KMS-11 (cell line): ENCODE measurements at regions not wholly inside any gene's neighbourhood (a gene's known extent, or its start where the extent isn't known, plus 50 kb on each side); places are given as distances from the start of the nearest gene placed in this dataset.

Experiments
- H2AFZ ChIP-seq: fragments of 200-600 bp; sonication (generic); 2 replicates; pipeline ENCODE4 v1.6.1; 2016; ENCODE audit warnings: antibody characterized with exemption, mixed run types, low read depth
- H3K27ac ChIP-seq: fragments of 200-600 bp; sonication (generic); 2 replicates; pipeline ENCODE4 v1.6.1; 2016; ENCODE audit warnings: mild to moderate bottlenecking, mixed run types
- H3K27me3 ChIP-seq: fragments of 200-600 bp; sonication (generic); 2 replicates; pipeline ENCODE4 v1.6.1; 2017; ENCODE audit warnings: mild to moderate bottlenecking, low read depth, mixed run types, moderate library complexity; ENCODE audit not compliant: insufficient read depth
- H3K36me3 ChIP-seq: fragments of 200-600 bp; sonication (generic); 2 replicates; pipeline ENCODE4 v1.6.1; 2017; ENCODE audit warnings: mild to moderate bottlenecking, mixed run types; ENCODE audit not compliant: insufficient read depth
- H3K4me1 ChIP-seq: fragments of 200-600 bp; sonication (generic); 2 replicates; pipeline ENCODE4 v1.6.1; 2016; ENCODE audit warnings: mild to moderate bottlenecking, low read depth, mixed run types; ENCODE audit not compliant: poor library complexity, severe bottlenecking
- H3K4me2 ChIP-seq: fragments of 200-600 bp; sonication (generic); 2 replicates; pipeline ENCODE4 v1.7.0; 2016; ENCODE audit warnings: mild to moderate bottlenecking, mixed run types
- H3K4me3 ChIP-seq: fragments of 200-600 bp; sonication (generic); IDR thresholded peaks from 2 replicates; pipeline ENCODE4 v1.6.1; 2017; ENCODE audit warnings: low read depth, low read length, mixed read lengths; ENCODE audit not compliant: insufficient read depth
- H3K79me2 ChIP-seq: fragments of 200-600 bp; sonication (generic); 2 replicates; pipeline ENCODE4 v1.6.1; 2016; ENCODE audit warnings: low read depth, mixed run types; ENCODE audit not compliant: insufficient read depth
- H3K9ac ChIP-seq: fragments of 200-600 bp; sonication (generic); 2 replicates; pipeline ENCODE4 v1.6.1; 2016; ENCODE audit warnings: mild to moderate bottlenecking, mixed run types
- H4K20me1 ChIP-seq: fragments of 200-600 bp; sonication (generic); 2 replicates; pipeline ENCODE4 v1.6.1; 2016; ENCODE audit warnings: mild to moderate bottlenecking, mixed run types; ENCODE audit not compliant: insufficient read depth
- TF ChIP-seq, protein P1 (sequence below): fragments of 200-600 bp; sonication (generic); conservative IDR thresholded peaks from 2 replicates; pipeline ENCODE4 v1.6.1; 2017; ENCODE audit warnings: low read depth, mild to moderate bottlenecking, antibody characterized with exemption, low read length, moderate library complexity, mixed read lengths

DNA sequence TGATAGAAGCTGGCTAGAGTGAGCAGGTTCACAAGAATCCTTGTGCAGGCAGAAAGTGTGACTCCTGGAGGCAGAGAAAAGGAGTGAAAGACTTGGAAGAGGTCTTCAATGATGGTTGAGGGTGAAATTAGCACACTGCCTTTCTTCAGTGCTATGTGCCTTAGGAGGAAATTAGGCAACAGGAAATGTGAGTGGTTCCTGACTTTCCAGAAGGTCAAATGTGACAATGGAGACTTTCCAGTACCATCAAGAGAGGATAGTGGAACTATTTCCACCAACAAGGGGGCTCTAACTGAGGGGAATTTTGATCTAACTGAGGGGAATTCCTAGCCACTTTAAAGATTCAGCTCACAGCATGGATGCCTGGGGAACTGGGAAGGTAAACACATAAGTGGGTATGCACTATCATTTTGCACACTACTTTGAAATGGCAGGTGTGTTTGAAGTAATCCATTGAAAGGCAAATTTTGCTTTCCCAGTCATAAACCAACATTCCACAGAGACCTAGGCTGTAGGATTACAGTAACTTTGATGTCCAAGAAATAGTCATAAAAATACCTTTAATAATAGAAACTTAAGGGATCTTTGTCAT, 90.0 kb downstream of the PERP start:
- Histone ChIP-seq H3K4me3 (no peak overlapping the region), H3K27ac (no peak overlapping the region), H3K79me2 (no peaks in the 10 kb centered on the region), H3K27me3 (no peaks in the 10 kb centered on the region), H4K20me1 (no peaks in the 10 kb centered on the region), H3K9ac (no peak overlapping the region), H3K4me2 (no peak overlapping the region), H3K4me1 (no peaks in the 10 kb centered on the region), H2AFZ (no peak overlapping the region), H3K36me3 (no peaks in the 10 kb centered on the region)
- TF ChIP-seq, protein P1, sequence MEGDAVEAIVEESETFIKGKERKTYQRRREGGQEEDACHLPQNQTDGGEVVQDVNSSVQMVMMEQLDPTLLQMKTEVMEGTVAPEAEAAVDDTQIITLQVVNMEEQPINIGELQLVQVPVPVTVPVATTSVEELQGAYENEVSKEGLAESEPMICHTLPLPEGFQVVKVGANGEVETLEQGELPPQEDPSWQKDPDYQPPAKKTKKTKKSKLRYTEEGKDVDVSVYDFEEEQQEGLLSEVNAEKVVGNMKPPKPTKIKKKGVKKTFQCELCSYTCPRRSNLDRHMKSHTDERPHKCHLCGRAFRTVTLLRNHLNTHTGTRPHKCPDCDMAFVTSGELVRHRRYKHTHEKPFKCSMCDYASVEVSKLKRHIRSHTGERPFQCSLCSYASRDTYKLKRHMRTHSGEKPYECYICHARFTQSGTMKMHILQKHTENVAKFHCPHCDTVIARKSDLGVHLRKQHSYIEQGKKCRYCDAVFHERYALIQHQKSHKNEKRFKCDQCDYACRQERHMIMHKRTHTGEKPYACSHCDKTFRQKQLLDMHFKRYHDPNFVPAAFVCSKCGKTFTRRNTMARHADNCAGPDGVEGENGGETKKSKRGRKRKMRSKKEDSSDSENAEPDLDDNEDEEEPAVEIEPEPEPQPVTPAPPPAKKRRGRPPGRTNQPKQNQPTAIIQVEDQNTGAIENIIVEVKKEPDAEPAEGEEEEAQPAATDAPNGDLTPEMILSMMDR: no peak

DNA sequence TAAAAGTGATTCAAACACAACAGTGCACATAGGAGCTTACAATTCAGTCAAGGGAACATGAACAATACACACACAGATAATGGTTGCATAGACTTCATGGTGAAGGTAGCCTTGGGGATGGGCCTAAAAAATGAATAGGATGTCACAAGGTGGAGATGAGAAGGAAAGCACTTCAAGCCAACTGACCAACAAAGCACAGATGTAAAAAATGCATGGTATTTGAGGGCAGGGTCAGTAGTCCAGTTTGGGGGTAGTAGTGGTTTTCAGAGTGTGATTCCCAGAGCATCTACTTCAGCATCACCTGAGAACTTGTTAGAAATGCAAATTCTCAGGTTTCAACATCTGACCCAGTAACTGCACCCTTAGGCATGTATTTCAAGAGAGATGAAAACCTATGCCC, 88.9 kb downstream of the PERP start:
- H3K79me2 ChIP-seq: no peaks in the 10 kb centered on the region
- no peak overlapping the region for H3K27ac ChIP-seq
- H3K9ac ChIP-seq: no peak overlapping the region
- no peaks in the 10 kb centered on the region for H3K36me3 ChIP-seq
- H3K4me1 ChIP-seq: no peaks in the 10 kb centered on the region
- no peaks in the 10 kb centered on the region for H4K20me1 ChIP-seq
- TF ChIP-seq, protein P1: no peak
- H3K27me3 ChIP-seq: no peaks in the 10 kb centered on the region
- H2AFZ ChIP-seq: no peak overlapping the region
- no peak overlapping the region for H3K4me3 ChIP-seq
- no peak overlapping the region for H3K4me2 ChIP-seq

DNA sequence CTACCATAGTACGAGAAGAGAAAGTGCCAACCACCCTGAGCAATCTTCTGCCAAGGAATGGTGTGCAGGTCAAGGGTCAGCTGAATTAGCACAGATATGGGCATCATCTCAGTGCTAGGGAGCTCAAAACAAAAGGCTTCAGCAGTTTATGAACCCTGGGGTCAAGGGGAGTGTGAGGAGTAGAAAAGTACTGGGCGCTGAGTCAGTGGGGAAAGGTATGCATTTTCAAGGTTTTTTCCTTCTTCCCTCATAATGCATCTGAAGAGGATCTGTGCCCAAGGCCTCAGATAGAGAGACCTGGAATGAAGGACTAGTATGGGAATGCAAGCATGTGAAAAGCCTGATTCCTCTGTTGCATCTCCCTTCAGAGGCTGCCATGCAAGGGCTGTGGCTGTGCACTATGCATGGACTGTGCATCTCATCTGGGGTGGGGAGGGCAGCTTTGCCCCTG, 81.7 kb downstream of the PERP start:
- H3K9ac ChIP-seq: no peak overlapping the region
- no peaks in the 10 kb centered on the region for H3K36me3 ChIP-seq
- H4K20me1 ChIP-seq: no peaks in the 10 kb centered on the region
- H3K4me1 ChIP-seq: no peaks in the 10 kb centered on the region
- TF ChIP-seq, protein P1: no peak
- no peaks in the 10 kb centered on the region for H3K27me3 ChIP-seq
- H3K4me3 ChIP-seq: no peak overlapping the region
- H3K79me2 ChIP-seq: no peaks in the 10 kb centered on the region
- H3K4me2 ChIP-seq: no peak overlapping the region
- no peak overlapping the region for H2AFZ ChIP-seq
- H3K27ac ChIP-seq: no peak overlapping the region

DNA sequence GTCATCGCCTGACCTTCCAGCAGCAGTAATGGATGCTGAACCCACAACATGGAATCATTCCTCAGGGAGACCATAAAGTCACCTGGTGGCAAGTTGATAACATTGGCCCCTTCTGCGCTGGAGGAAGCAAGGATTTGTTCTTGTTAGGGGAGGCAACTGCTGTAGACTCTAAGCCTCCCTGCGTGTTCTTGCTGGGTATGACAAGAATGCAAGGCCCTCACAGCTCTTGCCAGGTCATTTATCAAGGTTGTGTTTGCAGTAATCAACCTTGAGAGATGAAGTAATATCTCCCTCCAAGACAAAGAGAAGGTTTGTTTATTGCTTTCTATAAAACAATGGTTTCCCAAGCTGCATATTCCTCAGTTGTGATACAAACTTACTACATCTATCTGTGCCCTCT, 80.9 kb downstream of the PERP start:
- Histone ChIP-seq H3K4me1 (no peaks in the 10 kb centered on the region), H3K79me2 (no peaks in the 10 kb centered on the region), H3K36me3 (no peaks in the 10 kb centered on the region), H3K9ac (no peak overlapping the region), H4K20me1 (no peaks in the 10 kb centered on the region), H2AFZ (no peak overlapping the region), H3K27ac (no peak overlapping the region), H3K4me2 (no peak overlapping the region), H3K27me3 (no peaks in the 10 kb centered on the region), H3K4me3 (no peak overlapping the region)
- TF ChIP-seq, protein P1: no peak
